H1 (cell line): ENCODE measurements at regions not wholly inside any gene's neighbourhood (a gene's known extent, or its start where the extent isn't known, plus 50 kb on each side); places are given as distances from the start of the nearest gene placed in this dataset.

Source experiments
- CTCF ChIA-PET: fragments of 300-600 bp; sonication (Branson Sonifier 250); formaldehyde crosslinking; loops from one replicate; lab custom pipeline; 2021; ENCODE audit not compliant: partially characterized antibody; lab: Charles Lee
- POLR2A ChIA-PET: fragments of 300-600 bp; sonication (Branson Sonifier 250); formaldehyde crosslinking; loops from one replicate; lab custom pipeline; 2021; ENCODE audit warnings: inconsistent platforms; ENCODE audit not compliant: partially characterized antibody; lab: Charles Lee
- DNase-seq, 2 experiments: peaks; one replicate each; pipeline versions ENCODE4 v3.0.0 to v3.0.0-alpha.2; 2010 to 2022; ENCODE audit warnings: low spot score in 2 of 2, low read depth in 1 of 2, mixed read lengths in 1 of 2
- FAIRE-seq: peaks from 2 replicates; lab custom pipeline; 2011; peaks lifted over from hg19 to GRCh38; lab: Jason Lieb, UNC
- H2AFZ ChIP-seq: 2 replicates; pipeline ENCODE4 v1.8.1; 2012; ENCODE audit warnings: low read length, inconsistent platforms
- H2AK5ac ChIP-seq: 2 replicates; pipeline ENCODE4 v1.6.1; 2013; ENCODE audit warnings: low read depth, low read length
- H2BK120ac ChIP-seq: replicated peaks from 2 replicates; pipeline ENCODE3; 2013; ENCODE audit warnings: low read depth, low read length, inconsistent platforms
- H2BK12ac ChIP-seq: 2 replicates; pipeline ENCODE4 v1.6.1; 2013; ENCODE audit warnings: low read depth, low read length
- H2BK15ac ChIP-seq: 2 replicates; pipeline ENCODE4 v1.6.1; 2013; ENCODE audit warnings: low read length
- H2BK20ac ChIP-seq: 2 replicates; pipeline ENCODE4 v1.6.1; 2013; ENCODE audit warnings: low read length
- H2BK5ac ChIP-seq: 2 replicates; pipeline ENCODE4 v1.6.1; 2013; ENCODE audit warnings: low read depth, low read length
- H3K14ac ChIP-seq: 2 replicates; pipeline ENCODE4 v1.6.1; 2013; ENCODE audit warnings: inconsistent platforms; ENCODE audit not compliant: insufficient read length
- H3K18ac ChIP-seq: 2 replicates; pipeline ENCODE4 v1.6.1; 2013; ENCODE audit warnings: low read length; ENCODE audit errors: extremely low read depth
- H3K23ac ChIP-seq: 2 replicates; pipeline ENCODE4 v1.6.1; 2013; ENCODE audit warnings: inconsistent platforms; ENCODE audit not compliant: insufficient read length
- H3K23me2 ChIP-seq: 2 replicates; pipeline ENCODE4 v1.6.1; 2013; ENCODE audit warnings: low read depth, low read length
- H3K27ac ChIP-seq: 2 replicates; pipeline ENCODE4 v1.6.1; 2011; ENCODE audit warnings: low read depth, low read length, inconsistent platforms
- H3K27me3 ChIP-seq, 4 experiments: replicated peaks in 1 of 4; 1 replicate in 1 of 4; 2 replicates in 3 of 4; pipeline versions ENCODE4 v1.6.1 to v1.8.1; 2011 to 2013; ENCODE audit warnings: low read length in 3 of 4, mild to moderate bottlenecking in 3 of 4, inconsistent platforms in 2 of 4, mixed read lengths in 2 of 4, moderate library complexity in 1 of 4; ENCODE audit not compliant: control insufficient read depth in 3 of 4, insufficient read depth in 3 of 4; ENCODE audit errors: extremely low read depth in 1 of 4
- H3K36me3 ChIP-seq, 4 experiments: 2 replicates each; pipeline versions ENCODE4 v1.6.1 to v1.8.1; 2011 to 2013; ENCODE audit warnings: mild to moderate bottlenecking in 4 of 4, low read length in 3 of 4, moderate library complexity in 2 of 4, control low read depth in 1 of 4, inconsistent platforms in 1 of 4; ENCODE audit not compliant: insufficient read depth in 4 of 4, control insufficient read depth in 2 of 4
- H3K4ac ChIP-seq: replicated peaks from 2 replicates; pipeline ENCODE3; 2013; ENCODE audit warnings: low read length, low read depth, mixed read lengths, inconsistent platforms; ENCODE audit not compliant: insufficient read length
- H3K4me1 ChIP-seq, 4 experiments: replicated peaks in 1 of 4; 1 replicate in 1 of 4; 2 replicates in 3 of 4; pipeline versions ENCODE4 v1.6.1 to v1.8.1; 2011 to 2013; ENCODE audit warnings: low read length in 3 of 4, inconsistent platforms in 2 of 4, mixed read lengths in 1 of 4; ENCODE audit not compliant: insufficient read depth in 4 of 4, control insufficient read depth in 3 of 4
- H3K4me2 ChIP-seq, 2 experiments: 2 replicates each; pipeline versions ENCODE4 v1.6.1 to v1.8.1; 2011 to 2013; ENCODE audit warnings: low read depth in 2 of 2, low read length in 2 of 2, control low read depth in 1 of 2, inconsistent platforms in 1 of 2, mild to moderate bottlenecking in 1 of 2; ENCODE audit not compliant: insufficient read depth in 1 of 2
- H3K4me3 ChIP-seq, 4 experiments: fragments of 200-600, 300-600 bp in 1 of 4; sonication (generic), shearing (Covaris generic), sonication (Bioruptor Twin) in 1 of 4; 2 replicates each; pipeline versions ENCODE4 v1.5.1 to v1.8.1; 2011 to 2016; ENCODE audit warnings: low read length in 4 of 4, low read depth in 3 of 4, control low read depth in 2 of 4, inconsistent platforms in 2 of 4, mild to moderate bottlenecking in 2 of 4, mixed read lengths in 1 of 4, moderate library complexity in 1 of 4; ENCODE audit not compliant: insufficient read depth in 2 of 4; ENCODE audit errors: extremely low read depth in 1 of 4
- H3K56ac ChIP-seq: replicated peaks from 2 replicates; pipeline ENCODE3; 2013; ENCODE audit warnings: low read depth, mild to moderate bottlenecking, mixed read lengths, low read length, inconsistent platforms; ENCODE audit not compliant: insufficient read length
- H3K79me1 ChIP-seq: 2 replicates; pipeline ENCODE4 v1.6.1; 2013; ENCODE audit warnings: low read depth, low read length, control low read depth
- H3K79me2 ChIP-seq, 2 experiments: 2 replicates each; pipeline versions ENCODE4 v1.6.1 to v1.8.1; 2012 to 2013; ENCODE audit warnings: low read length in 2 of 2, mild to moderate bottlenecking in 2 of 2, inconsistent platforms in 1 of 2; ENCODE audit not compliant: insufficient read depth in 2 of 2, control insufficient read depth in 1 of 2
- H3K9ac ChIP-seq, 4 experiments: replicated peaks in 1 of 4; 1 replicate in 1 of 4; 2 replicates in 3 of 4; pipeline versions ENCODE4 v1.6.1 to v1.8.1; 2011 to 2013; ENCODE audit warnings: low read depth in 3 of 4, low read length in 3 of 4, control low read depth in 2 of 4, mild to moderate bottlenecking in 2 of 4, moderate library complexity in 2 of 4, inconsistent platforms in 1 of 4; ENCODE audit errors: extremely low read depth in 1 of 4
- H3K9me3 ChIP-seq, 2 experiments: 2 replicates each; pipeline versions ENCODE4 v1.6.1 to v1.8.1; 2012 to 2013; ENCODE audit warnings: mild to moderate bottlenecking in 2 of 2, moderate library complexity in 2 of 2, control low read depth in 1 of 2, inconsistent platforms in 1 of 2, low read depth in 1 of 2, low read length in 1 of 2, mixed read lengths in 1 of 2; ENCODE audit not compliant: insufficient read depth in 2 of 2
- H4K20me1 ChIP-seq, 2 experiments: replicated peaks in 1 of 2; 2 replicates each; pipeline versions ENCODE3 to v1.8.1; 2011 to 2013; ENCODE audit warnings: inconsistent platforms in 2 of 2, low read length in 2 of 2, mild to moderate bottlenecking in 1 of 2; ENCODE audit not compliant: insufficient read depth in 2 of 2, control insufficient read depth in 1 of 2
- H4K5ac ChIP-seq: 2 replicates; pipeline ENCODE4 v1.6.1; 2013; ENCODE audit warnings: low read length, low read depth, mixed read lengths, inconsistent platforms; ENCODE audit not compliant: insufficient read length
- H4K8ac ChIP-seq: 2 replicates; pipeline ENCODE4 v1.8.0; 2013; ENCODE audit warnings: mild to moderate bottlenecking, moderate library complexity, low read length, inconsistent platforms; ENCODE audit not compliant: insufficient read depth; ENCODE audit errors: extremely low read depth
- H4K91ac ChIP-seq: replicated peaks from 2 replicates; pipeline ENCODE3; 2013; ENCODE audit warnings: low read length, mixed read lengths, inconsistent platforms; ENCODE audit not compliant: insufficient read length
- ASH2L ChIP-seq: fragments of 200-600, 300-600 bp; sonication (generic); IDR thresholded peaks from one replicate; pipeline ENCODE4 v1.7.1; 2017; ENCODE audit warnings: low read length
- EP300 ChIP-seq, 2 experiments: IDR thresholded peaks; 1 replicate in 1 of 2; 2 replicates in 1 of 2; pipeline ENCODE4 v1.6.1; 2011 to 2012; ENCODE audit warnings: low read depth in 2 of 2, low read length in 2 of 2, mild to moderate bottlenecking in 2 of 2, borderline replicate concordance in 1 of 2, inconsistent platforms in 1 of 2, moderate library complexity in 1 of 2
- RBBP5 ChIP-seq: IDR thresholded peaks from 2 replicates; pipeline ENCODE4 v1.7.1; 2012; ENCODE audit warnings: low read depth, mild to moderate bottlenecking, inconsistent platforms, low read length, moderate library complexity, borderline replicate concordance
- TAF1 ChIP-seq: IDR thresholded peaks from 2 replicates; pipeline ENCODE4 v1.6.1; 2011; ENCODE audit warnings: mild to moderate bottlenecking, low read depth, low read length
- WGBS, 2 experiments: shearing (Covaris generic) in 1 of 2; methylation state at CpG; one replicate each; pipeline versions ENCODE4 v1.1.6 to v1.1.7; 2013 to 2015; ENCODE audit warnings: low lambda C conversion rate in 2 of 2, mixed read lengths in 2 of 2, inconsistent platforms in 1 of 2, low coverage in 1 of 2, missing lambda C conversion rate in 1 of 2; ENCODE audit not compliant: insufficient replicate concordance in 2 of 2, insufficient coverage in 1 of 2, insufficient read length in 1 of 2; ENCODE audit errors: extremely low coverage in 1 of 2, missing lambda C conversion rate in 1 of 2; 5-methylcytosine and 5-hydroxymethylcytosine counted together

DNA sequence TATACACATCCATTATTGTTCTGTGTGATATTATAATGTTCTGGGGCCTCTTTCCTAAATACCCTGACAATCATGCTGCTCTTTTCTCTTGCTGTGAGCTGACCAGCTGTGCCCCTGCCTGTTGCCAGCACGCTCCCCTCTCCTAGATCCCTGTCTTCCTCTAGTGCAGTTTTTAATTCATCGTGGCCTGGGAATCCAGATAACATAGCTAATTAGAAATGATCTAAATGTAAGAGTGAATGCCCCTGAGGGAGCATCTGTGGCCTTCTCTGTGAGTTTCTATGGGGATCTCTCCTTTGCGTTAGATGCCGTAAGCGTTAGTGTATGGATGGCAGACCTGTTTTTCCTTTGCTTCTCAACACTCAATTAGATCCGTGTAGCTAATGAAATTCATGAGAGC is 434.3 kb downstream of the SPRY1 start:
- TF ChIP-seq RBBP5 (no peak), TAF1 (no peak), ASH2L (no peak), EP300 (IDR thresholded peaks at IDR 0.05; ENCODE audit: borderline replicate concordance in 1 of 2, low read depth in 2 of 2, low read length in 2 of 2) (no peak)
- ChIA-PET POLR2A (no interaction called here), CTCF (interaction anchor here (0.6 to 1.0 kb wide), 2 partner anchors 45 to 219 kb away, joined by 3 read pairs; no protein-coding TSS in a partner anchor)

More for the DNA sequence above, 434.3 kb downstream of the SPRY1 start:
- H2AFZ ChIP-seq: peak overlapping the region; percentile 80; the same call in 1 of the 2 replicates
- H3K14ac ChIP-seq: no peak overlapping the region
- no peak overlapping the region for H3K9ac ChIP-seq
- no peaks in the 10 kb centered on the region for H3K4me1 ChIP-seq
- H2BK15ac ChIP-seq: no peak overlapping the region
- H3K27ac ChIP-seq: no peak overlapping the region
- H3K79me2 ChIP-seq: no peaks in the 10 kb centered on the region
- H2BK20ac ChIP-seq: no peak overlapping the region
- no peak overlapping the region for H2BK12ac ChIP-seq
- no peak overlapping the region for H4K91ac ChIP-seq
- no peak for DNase-seq
- H3K23ac ChIP-seq: no peak overlapping the region
- no peaks in the 10 kb centered on the region for H3K79me1 ChIP-seq
- H3K27me3 ChIP-seq: peaks cover 0 to 2% (median 0%) of the 10 kb centered on the region in 4 experiments; a peak in 1 of 7 replicates
- H2BK5ac ChIP-seq: no peak overlapping the region
- 91% methylated on average over 6 of the region's 6 CpGs; no CpG with 5 or more reads in 1 of the 2 experiments for WGBS, 2 experiments
- H3K9me3 ChIP-seq: no peaks in the 10 kb centered on the region
- no peaks in the 10 kb centered on the region for H3K23me2 ChIP-seq
- no peak for FAIRE-seq
- H3K18ac ChIP-seq: no peak overlapping the region
- H3K36me3 ChIP-seq: no peaks in the 10 kb centered on the region
- H4K5ac ChIP-seq: no peak overlapping the region
- no peak overlapping the region for H3K56ac ChIP-seq
- no peak overlapping the region for H4K8ac ChIP-seq
- H3K4ac ChIP-seq: no peak overlapping the region
- no peak overlapping the region for H2AK5ac ChIP-seq
- H3K4me2 ChIP-seq: no peak overlapping the region
- H4K20me1 ChIP-seq: no peaks in the 10 kb centered on the region
- no peak overlapping the region for H3K4me3 ChIP-seq
- no peak overlapping the region for H2BK120ac ChIP-seq
